Nephron (organoid): ENCODE measurements at regions not wholly inside any gene's neighbourhood (a gene's known extent, or its start where the extent isn't known, plus 50 kb on each side); places are given as distances from the start of the nearest gene placed in this dataset.
A peak's percentile ranks its signal among the peaks of the same experiment; 100 is the strongest.

Source experiments
- H3K27ac Mint-ChIP-seq, 3 experiments: 2 replicates each; pipeline ENCODE4 v1.8.0; 2020; ENCODE audit warnings: mixed read lengths in 3 of 3, mild to moderate bottlenecking in 2 of 3, moderate library complexity in 1 of 3
- H3K27me3 Mint-ChIP-seq: 2 replicates; pipeline ENCODE4 v1.8.0; 2021; ENCODE audit warnings: low read depth, mild to moderate bottlenecking, moderate library complexity, mixed read lengths
- H3K36me3 Mint-ChIP-seq: 2 replicates; pipeline ENCODE4 v1.8.0; 2020; ENCODE audit warnings: low read depth, mixed read lengths
- H3K4me1 Mint-ChIP-seq: 2 replicates; pipeline ENCODE4 v1.8.0; 2020; ENCODE audit warnings: mixed read lengths
- H3K4me3 Mint-ChIP-seq, 3 experiments: 2 replicates each; pipeline ENCODE4 v1.8.0; 2020; ENCODE audit warnings: mild to moderate bottlenecking in 3 of 3, mixed read lengths in 3 of 3, moderate library complexity in 2 of 3
- H3K9me3 Mint-ChIP-seq: 2 replicates; pipeline ENCODE4 v1.8.0; 2020; ENCODE audit warnings: mixed read lengths
- TF ChIP-seq, protein P1 (sequence below), 3 experiments: fragments of 200-600 bp; sonication (generic); IDR thresholded peaks; one replicate each; pipeline ENCODE4 v1.5.0; 2021; ENCODE audit warnings: antibody characterized with exemption in 3 of 3; ENCODE audit not compliant: unreplicated experiment in 3 of 3

DNA sequence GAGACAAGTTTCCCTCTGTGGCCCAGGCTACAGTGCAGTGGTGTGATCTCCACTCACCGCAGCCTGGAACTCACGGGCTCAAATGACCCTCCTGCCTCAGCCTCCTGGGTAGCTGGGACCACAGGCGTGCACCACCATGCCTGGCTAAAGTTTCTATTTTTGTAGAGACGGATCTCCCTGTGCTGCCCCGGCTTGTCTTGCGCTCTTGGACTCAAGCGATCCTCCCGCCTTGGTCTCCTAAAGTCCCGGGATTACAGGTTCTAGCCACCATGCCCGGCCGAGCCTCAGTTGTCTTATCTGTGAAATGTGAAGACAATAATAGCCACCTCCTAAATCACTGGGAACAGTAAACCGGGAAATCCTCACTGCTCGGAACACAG is 88.1 kb downstream of the FOXL3 start:
- H3K36me3 Mint-ChIP-seq, result no peaks in the 10 kb centered on the region
- peaks cover 13% of the 10 kb centered on the region for H3K9me3 Mint-ChIP-seq
- peaks cover 30% of the 10 kb centered on the region for H3K27me3 Mint-ChIP-seq
- peak overlapping the region in 2 of 3 experiments; percentile 8 to 40 for H3K4me3 Mint-ChIP-seq
- H3K4me1 Mint-ChIP-seq, result peaks cover 15% of the 10 kb centered on the region
- peak overlapping the region in 2 of 3 experiments; percentile 69 to 85 for H3K27ac Mint-ChIP-seq
- TF ChIP-seq, protein P1, sequence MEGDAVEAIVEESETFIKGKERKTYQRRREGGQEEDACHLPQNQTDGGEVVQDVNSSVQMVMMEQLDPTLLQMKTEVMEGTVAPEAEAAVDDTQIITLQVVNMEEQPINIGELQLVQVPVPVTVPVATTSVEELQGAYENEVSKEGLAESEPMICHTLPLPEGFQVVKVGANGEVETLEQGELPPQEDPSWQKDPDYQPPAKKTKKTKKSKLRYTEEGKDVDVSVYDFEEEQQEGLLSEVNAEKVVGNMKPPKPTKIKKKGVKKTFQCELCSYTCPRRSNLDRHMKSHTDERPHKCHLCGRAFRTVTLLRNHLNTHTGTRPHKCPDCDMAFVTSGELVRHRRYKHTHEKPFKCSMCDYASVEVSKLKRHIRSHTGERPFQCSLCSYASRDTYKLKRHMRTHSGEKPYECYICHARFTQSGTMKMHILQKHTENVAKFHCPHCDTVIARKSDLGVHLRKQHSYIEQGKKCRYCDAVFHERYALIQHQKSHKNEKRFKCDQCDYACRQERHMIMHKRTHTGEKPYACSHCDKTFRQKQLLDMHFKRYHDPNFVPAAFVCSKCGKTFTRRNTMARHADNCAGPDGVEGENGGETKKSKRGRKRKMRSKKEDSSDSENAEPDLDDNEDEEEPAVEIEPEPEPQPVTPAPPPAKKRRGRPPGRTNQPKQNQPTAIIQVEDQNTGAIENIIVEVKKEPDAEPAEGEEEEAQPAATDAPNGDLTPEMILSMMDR (IDR thresholded peaks at IDR 0.05; ENCODE audit: unreplicated experiment in 3 of 3), result no peak

DNA sequence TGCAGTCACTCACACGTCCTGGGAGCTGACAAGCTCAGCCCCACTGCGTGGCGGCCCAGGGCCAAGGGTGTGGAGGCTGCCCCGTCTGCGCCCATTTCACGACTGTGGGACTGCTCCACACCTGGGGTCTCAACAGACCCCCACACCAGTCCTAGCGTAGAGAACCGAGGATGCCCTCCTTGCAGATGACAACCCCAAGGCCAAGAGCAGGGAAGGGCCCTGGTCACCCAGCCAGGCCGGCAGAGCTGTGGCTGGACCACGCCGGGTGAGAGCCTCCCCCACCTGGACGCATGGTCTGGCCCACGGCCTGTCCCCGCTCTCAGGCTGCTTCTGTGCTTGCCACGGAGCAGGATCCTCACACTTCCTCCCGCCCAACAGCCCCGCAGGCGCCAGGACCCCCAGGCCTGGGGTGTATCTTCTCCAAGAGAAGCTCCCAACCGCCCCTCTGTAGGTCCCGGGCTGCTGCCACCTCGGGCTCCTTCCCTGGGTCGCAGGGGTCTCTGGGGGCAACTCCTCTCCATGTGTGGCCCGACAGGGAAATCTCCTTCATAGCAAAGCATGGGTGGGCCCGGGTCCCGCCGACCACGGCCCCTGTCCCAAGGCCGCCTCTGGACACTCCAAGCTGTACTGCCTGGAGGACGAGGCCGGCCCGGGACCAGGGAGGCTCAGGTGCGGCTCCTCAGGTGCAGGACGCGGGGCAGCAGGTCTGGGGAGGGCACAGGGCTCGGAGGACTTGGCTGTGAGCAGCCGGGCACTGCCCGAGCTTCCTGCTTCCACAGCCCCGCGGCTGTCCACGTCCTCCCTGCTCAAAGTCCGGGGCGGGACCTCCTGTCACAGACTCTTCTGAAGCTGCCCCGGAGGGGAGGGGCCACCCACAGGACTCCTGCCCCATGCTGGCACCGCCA is 88.8 kb downstream of the FOXL3 start:
- Mint-ChIP-seq H3K4me1 (peaks cover 9% of the 10 kb centered on the region), H3K4me3 (peak overlapping the region in 1 of 3 experiments; percentile 27), H3K27ac (peak overlapping the region in 1 of 3 experiments; percentile 69), H3K9me3 (peaks cover 21% of the 10 kb centered on the region), H3K36me3 (peaks cover under 1% of the 10 kb centered on the region), H3K27me3 (peaks cover 33% of the 10 kb centered on the region)
- TF ChIP-seq, protein P1 (IDR thresholded peaks at IDR 0.05; ENCODE audit: unreplicated experiment in 3 of 3), result no peak

DNA sequence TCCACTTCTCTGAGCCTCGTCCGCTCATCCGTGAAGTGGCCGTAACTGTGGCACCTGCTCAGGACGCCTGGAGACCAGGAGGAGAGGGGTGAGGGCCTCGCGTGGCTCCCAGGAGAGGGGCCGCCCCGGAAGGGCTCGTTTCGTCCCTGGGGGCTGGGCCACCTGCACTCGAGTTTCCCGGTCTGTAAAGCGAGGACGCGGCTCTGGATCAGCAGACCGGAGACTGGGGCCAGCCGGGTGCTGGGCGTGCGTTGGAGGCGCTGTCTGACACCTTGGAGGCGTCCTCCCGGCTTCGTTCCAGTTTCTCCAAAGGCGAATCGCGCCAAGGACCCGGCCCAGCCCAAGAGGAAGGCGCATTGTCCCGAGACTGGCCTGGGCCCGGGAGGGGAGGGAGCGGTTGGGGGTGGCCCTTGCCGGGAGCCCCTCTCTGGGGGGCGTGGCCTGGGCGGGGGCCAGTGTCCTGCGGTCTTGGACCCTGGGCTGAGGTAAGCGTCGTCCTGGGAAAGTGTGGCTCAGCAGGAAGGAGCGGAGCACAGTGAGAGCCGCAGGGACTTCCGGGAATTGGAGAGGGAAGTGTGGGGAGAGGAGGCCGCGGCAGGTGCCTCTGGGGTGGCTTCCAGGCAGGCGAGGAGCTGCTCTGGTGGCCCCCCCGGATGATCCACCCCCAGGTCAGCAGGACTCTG is 89.6 kb downstream of the FOXL3 start:
- Mint-ChIP-seq H3K4me1 (peaks cover 9% of the 10 kb centered on the region), H3K36me3 (peaks cover 4% of the 10 kb centered on the region), H3K27ac (peak overlapping the region in 1 of 3 experiments; percentile 72), H3K4me3 (peak overlapping the region in 1 of 3 experiments; percentile 27), H3K27me3 (peaks cover 39% of the 10 kb centered on the region), H3K9me3 (peaks cover 28% of the 10 kb centered on the region)
- TF ChIP-seq, protein P1 (IDR thresholded peaks at IDR 0.05; ENCODE audit: unreplicated experiment in 3 of 3), result no peak

DNA sequence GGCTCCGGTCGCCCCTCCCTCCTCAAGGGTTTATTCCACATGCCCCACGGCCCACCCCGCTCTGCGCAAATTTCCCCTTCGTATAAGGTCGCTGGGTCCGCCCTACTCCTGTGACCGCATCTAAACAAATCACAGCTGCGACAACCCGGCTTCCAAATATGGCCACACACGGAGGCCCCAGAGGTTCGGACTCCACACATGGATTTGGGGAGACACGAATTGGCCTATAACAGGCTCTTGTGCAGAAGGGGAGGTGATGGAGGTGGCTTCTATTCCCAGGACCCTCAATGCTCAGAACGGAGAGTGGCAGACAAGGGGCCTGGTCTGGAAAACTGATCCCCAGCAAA is 90.1 kb downstream of the FOXL3 start:
- peaks cover 4% of the 10 kb centered on the region for H3K36me3 Mint-ChIP-seq
- H3K4me3 Mint-ChIP-seq, result peak overlapping the region; percentile 23 to 52 (median 24)
- H3K4me1 Mint-ChIP-seq, result peaks cover 9% of the 10 kb centered on the region
- H3K9me3 Mint-ChIP-seq, result peaks cover 30% of the 10 kb centered on the region
- TF ChIP-seq, protein P1 (IDR thresholded peaks at IDR 0.05; ENCODE audit: unreplicated experiment in 3 of 3), result no peak
- peak overlapping the region in 1 of 3 experiments; percentile 72 for H3K27ac Mint-ChIP-seq
- peaks cover 39% of the 10 kb centered on the region for H3K27me3 Mint-ChIP-seq

DNA sequence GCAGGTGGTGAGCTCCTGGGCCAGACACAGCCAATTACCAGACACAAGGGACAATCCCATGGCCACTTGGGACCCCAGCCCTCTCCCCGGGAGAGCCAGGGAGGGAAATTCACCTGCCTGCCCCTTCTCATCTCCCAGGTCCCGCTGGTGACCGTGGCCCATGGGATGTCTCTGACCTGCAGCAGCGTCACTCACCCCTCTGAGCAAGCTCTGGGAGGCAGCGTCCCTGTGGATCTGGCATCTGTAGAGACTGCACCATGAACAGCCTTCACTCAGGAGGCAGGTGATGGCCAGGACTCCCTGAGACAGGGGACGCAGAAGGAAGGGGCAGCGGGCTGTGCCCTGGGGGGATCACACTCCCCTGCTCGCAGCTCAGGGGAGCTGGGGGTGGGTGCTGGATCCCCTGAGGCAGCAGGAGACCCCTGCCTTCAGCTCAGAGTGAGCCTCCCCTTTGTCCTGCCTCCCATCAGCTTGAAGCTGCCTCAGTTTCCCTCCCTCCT is 90.8 kb downstream of the FOXL3 start:
- TF ChIP-seq, protein P1 (IDR thresholded peaks at IDR 0.05; ENCODE audit: unreplicated experiment in 3 of 3), result no peak
- Mint-ChIP-seq H3K27me3 (peaks cover 40% of the 10 kb centered on the region), H3K36me3 (peaks cover 4% of the 10 kb centered on the region), H3K4me1 (peaks cover 9% of the 10 kb centered on the region), H3K4me3 (no peak overlapping the region), H3K27ac (no peak overlapping the region), H3K9me3 (peaks cover 36% of the 10 kb centered on the region)
